ENCODE measurements at regions not wholly inside any gene's neighbourhood (a gene's known extent, or its start where the extent isn't known, plus 50 kb on each side); places are given as distances from the start of the nearest gene placed in this dataset.

GRCh38 chr3:74844428-74844827, 230.0 kb upstream of the CNTN3 start:
- TF ChIP-seq CTCF (IDR thresholded peaks at IDR 0.05; ENCODE audit: low read depth, low read length, missing input control) (no peak), RAD21 (IDR thresholded peaks at IDR 0.05) (no peak), SP1 (IDR thresholded peaks at IDR 0.05) (no peak), MAX (IDR thresholded peaks at IDR 0.05) (no peak), GABPA (IDR thresholded peaks at IDR 0.05 in 1 of 2, conservative IDR thresholded peaks at IDR 0.05 in 1 of 2) (no peak), REST (IDR thresholded peaks at IDR 0.05) (no peak), ATF3 (IDR thresholded peaks at IDR 0.05) (no peak), ZBTB33 (IDR thresholded peaks at IDR 0.05) (no peak), TAF1 (conservative IDR thresholded peaks at IDR 0.05) (no peak), HNF4A (conservative IDR thresholded peaks at IDR 0.05) (no peak), YY1 (IDR thresholded peaks at IDR 0.05) (no peak)

All from liver (tissue), 3 donors.